GM19023 (cell line): ENCODE measurements at regions not wholly inside any gene's neighbourhood (a gene's known extent, or its start where the extent isn't known, plus 50 kb on each side); places are given as distances from the start of the nearest gene placed in this dataset.
"Not testable (repeated sequence)": the region's sequence is repeated elsewhere in the genome, so short reads cannot be mapped to it uniquely, and the experiment has no call there.

ENCODE experiments used
- ATAC-seq: cut with Tn5 transposase; IDR thresholded peaks from one replicate; pipeline ENCODE4 v1.9.1; 2021; ENCODE audit warnings: mild to moderate bottlenecking, moderate library complexity; ENCODE audit not compliant: unreplicated experiment

GRCh38 chr5:71821029-71821428 is 102.0 kb downstream of the CARTPT start:
- no peak for ATAC-seq

DNA sequence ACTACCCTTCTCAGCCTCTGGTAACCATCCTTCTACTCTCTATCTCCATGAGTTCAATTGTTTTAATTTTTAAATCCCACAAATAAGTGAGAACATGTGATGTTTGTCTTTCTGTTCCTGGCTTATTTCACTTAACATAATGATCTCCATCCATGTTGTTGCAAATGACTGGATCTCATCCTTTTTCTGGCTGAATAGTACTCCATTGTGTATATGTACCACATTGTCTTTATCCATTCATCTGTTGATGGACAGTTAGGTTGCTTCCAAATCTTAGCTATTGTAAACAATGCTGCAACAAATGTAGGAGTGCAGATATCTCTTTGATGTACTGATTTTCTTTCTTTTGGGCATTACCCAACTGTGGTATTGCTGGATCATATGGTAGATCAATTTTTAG is 103.0 kb downstream of the CARTPT start:
- ATAC-seq: not testable (repeated sequence)

DNA sequence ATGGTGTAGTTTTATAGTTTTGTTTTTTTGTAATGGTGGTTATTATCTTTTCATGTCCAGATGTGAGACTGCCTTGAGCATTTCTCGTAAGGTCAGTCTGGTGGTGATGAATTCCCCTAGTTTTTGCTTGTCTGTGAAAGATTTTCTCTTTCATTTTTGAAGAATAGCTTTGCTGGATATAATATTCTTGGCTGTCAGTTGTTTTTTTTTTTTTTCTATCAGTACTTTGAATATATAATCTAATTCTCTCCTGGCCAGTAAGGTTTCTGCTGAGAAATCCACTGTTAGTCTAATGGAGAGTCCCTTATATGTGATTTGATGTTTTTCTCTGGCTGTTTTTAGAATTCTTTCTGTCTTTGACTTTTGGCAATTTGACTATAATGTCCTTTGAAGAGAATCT is 106.9 kb downstream of the CARTPT start:
- no peak for ATAC-seq

- ATAC-seq: no peak
Observed at GRCh38 chr5:71828291-71829040, 109.4 kb downstream of the CARTPT start.

DNA sequence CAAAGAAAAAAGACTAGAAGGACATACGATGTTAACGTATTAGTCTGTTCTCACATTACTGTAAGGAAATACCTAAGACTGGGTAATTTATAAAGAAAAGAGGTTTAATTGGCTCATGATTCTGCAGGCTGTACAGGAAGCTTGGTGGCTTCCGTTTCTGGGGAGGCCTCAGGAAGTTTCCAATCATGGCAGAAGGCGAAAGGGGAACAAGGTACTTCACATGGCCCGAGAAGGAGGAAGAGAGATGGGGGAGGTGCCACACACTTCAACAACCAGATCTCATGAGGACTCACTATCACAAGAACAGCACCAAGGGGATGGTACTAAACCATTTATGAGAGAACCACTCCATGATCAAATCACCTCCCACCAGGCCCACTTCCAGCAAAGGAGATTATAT is 110.1 kb downstream of the CARTPT start:
- ATAC-seq: no peak

GRCh38 chr5:71830681-71831539 is 111.8 kb downstream of the CARTPT start:
- no peak for ATAC-seq

- no peak for ATAC-seq
Observed at GRCh38 chr5:71832812-71833715, 114.0 kb downstream of the CARTPT start.

DNA sequence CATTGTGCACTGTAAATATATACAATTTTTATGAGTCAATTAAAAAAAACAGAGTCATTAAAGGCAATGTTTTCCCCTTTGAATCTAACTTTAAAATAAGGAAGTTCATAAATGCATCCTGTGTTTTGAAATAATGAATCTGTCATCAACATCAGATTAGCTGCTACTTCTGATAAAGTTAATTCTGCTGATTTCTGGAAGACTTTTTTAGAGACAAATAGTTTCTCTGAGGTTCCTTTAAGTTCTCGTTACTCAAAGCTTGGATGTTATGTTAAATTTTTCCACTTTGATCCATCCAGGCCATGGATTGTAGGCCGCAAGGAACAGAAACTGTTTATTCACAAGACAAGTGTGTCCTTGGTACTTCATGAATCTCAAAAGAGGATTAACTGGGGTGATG is 115.5 kb downstream of the CARTPT start:
- no peak for ATAC-seq

- ATAC-seq: no peak
Observed at GRCh38 chr5:71836084-71836483, 117.0 kb downstream of the CARTPT start.

- ATAC-seq: no peak
Observed at GRCh38 chr5:71836559-71837112, 117.6 kb downstream of the CARTPT start.

DNA sequence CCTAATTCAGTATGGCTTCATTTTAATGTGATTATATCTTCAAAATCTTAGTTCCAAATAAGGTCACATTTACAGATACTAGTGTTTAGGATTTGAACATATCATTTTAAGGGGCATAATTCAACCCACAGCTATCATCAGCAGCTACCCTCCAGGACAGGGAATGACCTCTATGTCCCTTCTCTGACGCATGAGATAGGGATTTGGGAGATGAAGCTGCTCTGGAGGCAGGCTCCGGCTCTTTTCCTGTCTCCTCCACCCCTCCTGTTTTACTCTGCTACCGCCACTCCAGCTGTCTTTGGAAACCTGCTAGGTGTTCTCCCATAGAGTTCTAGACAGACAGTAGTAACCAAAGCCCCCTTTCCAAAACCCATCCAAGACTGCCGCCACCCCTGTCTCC is 119.2 kb downstream of the CARTPT start:
- no peak for ATAC-seq

DNA sequence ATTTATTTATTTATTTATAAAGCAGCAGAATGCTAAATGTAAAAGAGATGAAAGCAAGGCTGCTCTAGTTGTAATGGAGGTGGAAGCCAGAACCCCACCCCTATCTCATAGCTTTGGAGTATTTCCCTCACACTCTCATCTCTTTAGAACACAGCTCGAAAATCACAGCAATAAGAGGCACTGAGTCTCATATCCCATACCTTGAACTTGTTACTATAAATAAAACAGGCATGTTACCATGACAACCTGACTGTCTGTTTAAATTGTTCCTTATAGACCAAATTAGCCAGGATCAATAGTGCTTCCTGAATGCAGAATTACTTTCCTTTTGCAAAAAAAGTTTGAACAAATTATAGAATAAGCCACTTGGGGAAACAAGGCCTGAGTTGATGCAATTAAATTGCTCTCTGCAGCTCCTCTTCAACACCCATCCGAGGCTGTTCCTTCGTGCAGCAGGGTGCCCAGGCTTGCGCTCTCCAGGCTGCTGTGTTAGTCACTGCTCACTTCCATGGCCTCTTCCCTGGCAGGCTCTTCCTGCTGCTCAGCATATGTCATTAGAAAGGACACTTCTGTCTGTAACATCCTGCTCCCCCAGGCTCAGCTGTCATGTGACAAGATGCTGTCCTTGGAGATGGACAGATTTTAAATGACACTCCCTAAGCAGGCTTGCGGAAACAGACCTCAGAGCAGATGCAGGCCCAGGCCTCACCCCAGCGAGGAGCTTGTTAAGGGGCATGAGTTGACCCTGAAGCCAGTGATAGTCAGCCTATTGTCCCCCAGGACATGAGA is 120.2 kb downstream of the CARTPT start:
- ATAC-seq: no peak

DNA sequence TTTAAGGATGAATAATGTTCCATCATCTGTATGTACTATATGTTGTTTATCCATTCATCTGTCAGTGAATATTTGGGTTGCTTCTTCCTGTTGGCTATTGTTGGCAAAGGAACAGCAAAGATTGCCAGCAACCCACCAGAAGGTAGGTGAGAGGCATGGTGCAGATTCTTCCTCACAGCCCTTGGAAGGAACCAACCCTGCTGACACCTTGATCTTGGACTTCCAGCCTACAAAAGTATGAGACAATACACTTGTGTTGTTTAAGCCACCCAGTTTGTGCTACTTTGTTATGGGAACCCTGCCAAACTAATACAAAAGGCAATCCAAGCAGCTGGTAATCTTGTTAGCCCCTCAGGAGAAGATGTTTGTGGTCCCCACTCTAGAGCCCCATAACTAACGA is 122.0 kb downstream of the CARTPT start:
- no peak for ATAC-seq

DNA sequence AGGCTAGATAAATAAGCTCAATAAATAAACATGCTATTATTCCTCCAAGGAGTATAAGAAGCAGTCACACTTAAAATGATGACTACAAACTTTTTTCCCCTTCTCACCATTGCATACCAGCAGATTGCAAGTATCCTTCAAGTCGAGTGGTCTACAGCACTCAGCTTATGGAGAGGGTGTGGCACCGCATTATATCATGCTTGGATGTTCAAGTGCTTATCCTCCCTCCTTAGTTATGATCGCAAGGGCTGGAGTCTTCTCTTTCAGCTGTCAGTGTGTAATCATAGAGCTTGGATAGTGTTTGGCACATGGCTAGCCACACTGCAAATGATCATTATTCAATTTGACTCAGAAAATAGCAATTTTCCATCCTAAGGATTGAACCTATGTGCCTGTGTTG is 124.0 kb downstream of the CARTPT start:
- no peak for ATAC-seq

- ATAC-seq: no peak
Observed at GRCh38 chr5:71844862-71845261, 125.8 kb downstream of the CARTPT start.

- ATAC-seq: no peak
Observed at GRCh38 chr5:71859515-71859914, 140.4 kb downstream of the CARTPT start.

DNA sequence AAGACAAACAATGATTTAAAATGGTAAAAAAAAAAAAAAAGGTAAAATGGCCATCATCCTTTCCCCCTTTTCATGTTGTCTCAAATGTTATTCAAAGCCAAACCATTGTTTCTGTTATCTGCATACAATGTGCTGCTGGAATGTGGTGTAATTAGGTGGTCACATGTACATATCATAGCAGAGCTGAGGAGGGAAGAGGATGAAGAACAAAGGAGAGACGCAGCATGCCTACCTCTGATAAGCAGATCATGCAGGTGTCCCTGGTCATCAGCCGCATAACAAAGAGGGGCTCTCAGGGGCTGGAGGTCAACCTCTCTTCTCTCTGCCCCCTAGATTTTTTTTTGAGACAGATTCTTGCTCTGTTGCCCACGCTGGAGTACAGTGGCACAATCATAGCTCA is 141.0 kb downstream of the CARTPT start:
- no peak for ATAC-seq

- ATAC-seq: no peak
Observed at GRCh38 chr5:71861682-71862081, 142.6 kb downstream of the CARTPT start.

- ATAC-seq: no peak
Observed at GRCh38 chr5:71862087-71862486, 143.0 kb downstream of the CARTPT start.

- ATAC-seq: no peak
Observed at GRCh38 chr5:71862507-71863060, 143.5 kb downstream of the CARTPT start.
